Tibial artery (tissue), 4 donors: ENCODE measurements at regions not wholly inside any gene's neighbourhood (a gene's known extent, or its start where the extent isn't known, plus 50 kb on each side); places are given as distances from the start of the nearest gene placed in this dataset.

Experiments used
- DNase-seq, 2 donors: peaks; one replicate each; pipeline ENCODE4 v3.0.0-alpha.2; 2019
- H3K27ac ChIP-seq, 2 donors: fragments of 200-600 bp; sonication (generic) in 1 of 2; 1 replicate in 1 of 2; 2 replicates in 1 of 2; pipeline ENCODE4 v1.5.1; 2018 to 2019; ENCODE audit warnings: mild to moderate bottlenecking in 1 of 2
- H3K27me3 ChIP-seq, 2 donors: fragments of 200-600 bp; sonication (generic) in 1 of 2; one replicate each; pipeline versions ENCODE4 v1.5.1 to v1.6.0; 2016 to 2019
- H3K36me3 ChIP-seq, 3 donors: fragments of 200-600 bp; sonication (generic) in 2 of 3; one replicate each; pipeline ENCODE4 v1.5.1; 2016 to 2019; ENCODE audit warnings: mild to moderate bottlenecking in 2 of 3
- H3K4me1 ChIP-seq, 4 donors: fragments of 200-600 bp; sonication (generic) in 2 of 4; 1 replicate in 3 of 4; 2 replicates in 1 of 4; pipeline ENCODE4 v1.5.1; 2016 to 2019
- H3K4me3 ChIP-seq, 2 donors: fragments of 200-600 bp; sonication (generic) in 1 of 2; 1 replicate in 1 of 2; 2 replicates in 1 of 2; pipeline ENCODE4 v1.5.1; 2018 to 2019; ENCODE audit warnings: mild to moderate bottlenecking in 2 of 2
- H3K9me3 ChIP-seq, 3 donors: fragments of 200-600 bp; sonication (generic) in 1 of 3; one replicate each; pipeline ENCODE4 v1.5.1; 2016 to 2019
- CTCF ChIP-seq, 2 experiments: fragments of 200-600 bp in 1 of 2; fragments of 450-650 bp in 1 of 2; IDR thresholded peaks; one replicate each; pipeline ENCODE4 v1.5.1; 2017 to 2019; ENCODE audit warnings: antibody characterized with exemption in 2 of 2, mild to moderate bottlenecking in 1 of 2, moderate library complexity in 1 of 2
- intact Hi-C: fragments of 100-400 bp; cut with DNase I; formaldehyde crosslinking; loops from one replicate; pipeline ENCODE4 v1.15.0; 2023; ENCODE audit warnings: low total_unique reads

DNA sequence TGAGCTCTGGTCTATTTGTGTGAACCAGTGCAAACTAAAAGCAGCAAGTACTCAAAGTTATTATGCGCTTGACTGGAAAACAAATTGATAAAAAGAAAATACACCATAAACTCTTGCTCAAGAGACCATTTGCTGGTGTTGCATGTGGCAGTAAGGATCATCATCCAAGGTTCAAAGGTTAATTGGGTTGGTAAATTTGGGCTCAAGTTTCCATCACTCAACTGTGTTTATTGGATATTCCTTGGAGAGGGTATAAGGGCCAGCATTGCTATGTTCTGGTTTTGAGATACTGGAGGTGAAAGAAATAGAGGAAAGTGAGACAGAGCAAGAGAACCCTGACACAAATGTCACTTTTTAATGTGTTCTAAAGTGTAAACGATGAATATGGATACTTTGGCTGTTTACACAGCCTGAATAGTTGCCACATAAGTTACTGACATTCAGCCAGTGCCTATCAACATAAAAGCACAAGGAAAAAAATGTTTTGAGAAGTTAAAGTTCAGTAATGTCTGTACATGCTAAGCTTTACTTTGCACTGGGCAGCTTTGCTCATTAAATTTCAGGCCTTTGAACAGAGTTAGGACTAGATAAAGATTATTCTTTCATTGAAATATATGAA lies 736.1 kb downstream of the HDGFL1 start:
- Histone ChIP-seq H3K4me1 (no peaks in the 10 kb centered on the region), H3K9me3 (no peaks in the 10 kb centered on the region), H3K4me3 (no peak overlapping the region), H3K36me3 (no peaks in the 10 kb centered on the region), H3K27ac (no peak overlapping the region), H3K27me3 (no peaks in the 10 kb centered on the region)
- TF ChIP-seq CTCF (IDR thresholded peaks at IDR 0.05) = no peak
- intact Hi-C loops = no loop called here
- no peak for DNase-seq

- TF ChIP-seq CTCF (IDR thresholded peaks at IDR 0.05) = no peak
- intact Hi-C loops = no loop called here
- Histone ChIP-seq H3K4me1 (no peaks in the 10 kb centered on the region), H3K27ac (no peak overlapping the region), H3K4me3 (no peak overlapping the region), H3K27me3 (no peaks in the 10 kb centered on the region), H3K9me3 (no peaks in the 10 kb centered on the region), H3K36me3 (no peaks in the 10 kb centered on the region)
- no peak for DNase-seq
Measured at GRCh38 chr6:23306251-23306950, 737.0 kb downstream of the HDGFL1 start.

GRCh38 chr6:23307516-23307915 lies 738.1 kb downstream of the HDGFL1 start:
- Histone ChIP-seq H3K4me1 (no peaks in the 10 kb centered on the region), H3K4me3 (no peak overlapping the region), H3K9me3 (no peaks in the 10 kb centered on the region), H3K27ac (no peak overlapping the region), H3K27me3 (no peaks in the 10 kb centered on the region), H3K36me3 (no peaks in the 10 kb centered on the region)
- TF ChIP-seq CTCF (IDR thresholded peaks at IDR 0.05) = no peak
- intact Hi-C loops = no loop called here
- DNase-seq = no peak

GRCh38 chr6:23308166-23308565 lies 738.8 kb downstream of the HDGFL1 start:
- no peaks in the 10 kb centered on the region for H3K9me3 ChIP-seq
- TF ChIP-seq CTCF (IDR thresholded peaks at IDR 0.05) = no peak
- H3K36me3 ChIP-seq = no peaks in the 10 kb centered on the region
- H3K4me1 ChIP-seq = no peaks in the 10 kb centered on the region
- H3K27ac ChIP-seq = no peak overlapping the region
- H3K4me3 ChIP-seq = no peak overlapping the region
- no peaks in the 10 kb centered on the region for H3K27me3 ChIP-seq
- intact Hi-C loops = no loop called here
- no peak for DNase-seq

GRCh38 chr6:23311211-23311610 lies 741.8 kb downstream of the HDGFL1 start:
- no peak for DNase-seq
- Histone ChIP-seq H3K27ac (no peak overlapping the region), H3K4me3 (no peak overlapping the region), H3K36me3 (no peaks in the 10 kb centered on the region), H3K27me3 (no peaks in the 10 kb centered on the region), H3K4me1 (no peaks in the 10 kb centered on the region), H3K9me3 (no peaks in the 10 kb centered on the region)
- TF ChIP-seq CTCF (IDR thresholded peaks at IDR 0.05) = no peak
- intact Hi-C loops = no loop called here
